ENCODE measurements at regions not wholly inside any gene's neighbourhood (a gene's known extent, or its start where the extent isn't known, plus 50 kb on each side); places are given as distances from the start of the nearest gene placed in this dataset.

- no peak for DNase-seq
Observed at GRCh38 chr1:48051466-48052126, 54.4 kb upstream of the TRABD2B start.

GRCh38 chr1:48049823-48050535, 52.8 kb upstream of the TRABD2B start:
- DNase-seq: no peak

- no peak for DNase-seq
Observed at GRCh38 chr1:48048980-48049379, 51.8 kb upstream of the TRABD2B start.

GRCh38 chr1:48048064-48048463, 50.9 kb upstream of the TRABD2B start:
- DNase-seq: no peak

GRCh38 chr1:48047116-48047515, 49.9 kb upstream of the TRABD2B start:
- no peak for DNase-seq
